Fibroblast of lung (primary cell): ENCODE measurements at regions not wholly inside any gene's neighbourhood (a gene's known extent, or its start where the extent isn't known, plus 50 kb on each side); places are given as distances from the start of the nearest gene placed in this dataset.

Experiments used
- EZH2 ChIP-seq: IDR thresholded peaks from 2 replicates; pipeline ENCODE4 v1.5.1; 2012; ENCODE audit warnings: low read length, control low read depth, mild to moderate bottlenecking; ENCODE audit errors: missing control alignments
- TF ChIP-seq, protein P1 (sequence below), 2 donors: IDR thresholded peaks in 1 of 2; conservative IDR thresholded peaks in 1 of 2; 1 replicate in 1 of 2; 2 replicates in 1 of 2; pipeline ENCODE4 v1.5.1; 2011 to 2012; ENCODE audit warnings: low read length in 2 of 2, control low read depth in 1 of 2, inconsistent platforms in 1 of 2, low read depth in 1 of 2, mild to moderate bottlenecking in 1 of 2

DNA sequence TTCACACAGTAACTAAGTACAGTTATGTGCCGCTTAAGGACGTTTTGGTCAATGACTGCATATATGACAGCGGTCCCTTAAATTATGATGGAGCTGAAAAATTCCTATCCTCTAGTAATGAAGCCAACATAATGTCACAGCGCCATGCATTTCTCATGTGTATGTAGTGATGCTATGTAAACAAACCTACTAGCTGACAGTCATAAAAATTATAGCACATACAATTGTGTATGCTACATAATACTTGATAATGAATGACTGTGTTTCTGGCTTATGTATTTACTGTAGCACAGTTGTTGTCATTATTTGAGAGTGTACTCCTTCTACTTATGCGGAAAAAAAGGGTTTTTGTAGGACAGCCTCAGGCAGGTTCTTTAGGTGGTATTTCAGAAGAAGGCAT is 99.7 kb downstream of the DACT1 start:
- no peak for TF ChIP-seq EZH2
- TF ChIP-seq, protein P1, sequence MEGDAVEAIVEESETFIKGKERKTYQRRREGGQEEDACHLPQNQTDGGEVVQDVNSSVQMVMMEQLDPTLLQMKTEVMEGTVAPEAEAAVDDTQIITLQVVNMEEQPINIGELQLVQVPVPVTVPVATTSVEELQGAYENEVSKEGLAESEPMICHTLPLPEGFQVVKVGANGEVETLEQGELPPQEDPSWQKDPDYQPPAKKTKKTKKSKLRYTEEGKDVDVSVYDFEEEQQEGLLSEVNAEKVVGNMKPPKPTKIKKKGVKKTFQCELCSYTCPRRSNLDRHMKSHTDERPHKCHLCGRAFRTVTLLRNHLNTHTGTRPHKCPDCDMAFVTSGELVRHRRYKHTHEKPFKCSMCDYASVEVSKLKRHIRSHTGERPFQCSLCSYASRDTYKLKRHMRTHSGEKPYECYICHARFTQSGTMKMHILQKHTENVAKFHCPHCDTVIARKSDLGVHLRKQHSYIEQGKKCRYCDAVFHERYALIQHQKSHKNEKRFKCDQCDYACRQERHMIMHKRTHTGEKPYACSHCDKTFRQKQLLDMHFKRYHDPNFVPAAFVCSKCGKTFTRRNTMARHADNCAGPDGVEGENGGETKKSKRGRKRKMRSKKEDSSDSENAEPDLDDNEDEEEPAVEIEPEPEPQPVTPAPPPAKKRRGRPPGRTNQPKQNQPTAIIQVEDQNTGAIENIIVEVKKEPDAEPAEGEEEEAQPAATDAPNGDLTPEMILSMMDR (conservative IDR thresholded peaks at IDR 0.05 in 1 of 2, IDR thresholded peaks at IDR 0.05 in 1 of 2; ENCODE audit: low read depth in 1 of 2, low read length in 2 of 2), result no peak
